GM12878 (cell line): ENCODE measurements at regions not wholly inside any gene's neighbourhood (a gene's known extent, or its start where the extent isn't known, plus 50 kb on each side); places are given as distances from the start of the nearest gene placed in this dataset.

Source experiments
- ATAC-seq: fragments of 200-7000 bp; cut with Tn5 transposase; 3 replicates; pipeline ENCODE4 v1.9.1; 2020; ENCODE audit warnings: mild to moderate bottlenecking, moderate library complexity
- BruUV-seq: library from RNA; stranded (reverse); fragments of 400-500 nt; replicated peaks from 2 replicates; lab custom pipeline; 2021; lab: Mats Ljungman, UMichigan
- CTCF ChIA-PET: fragments of 300-600 bp; sonication (Branson Sonifier 250); formaldehyde crosslinking; extraction: SDS; loops from one replicate; lab custom pipeline; 2021; ENCODE audit warnings: inconsistent platforms; lab: Yijun Ruan, JAX
- POLR2A ChIA-PET: fragments of 350-600 bp; formaldehyde crosslinking; extraction: SDS; loops from one replicate; lab custom pipeline; 2021; ENCODE audit warnings: inconsistent platforms; lab: Charles Lee
- RAD21 ChIA-PET: fragments of 300-600 bp; sonication (Branson Sonifier 250); formaldehyde crosslinking; loops from one replicate; lab custom pipeline; 2023; ENCODE audit warnings: antibody characterized with exemption; ENCODE audit not compliant: unreplicated experiment; lab: Charles Lee
- SMC1A ChIA-PET: fragments of 300-600 bp; sonication (Branson Sonifier 250); formaldehyde crosslinking; loops from one replicate; lab custom pipeline; 2023; ENCODE audit not compliant: unreplicated experiment, uncharacterized antibody; lab: Charles Lee
- DNase-seq: peaks from one replicate; pipeline ENCODE4 v3.0.0-alpha.2; 2011; ENCODE audit warnings: low read depth, low spot score
- FAIRE-seq: peaks from 3 replicates; lab custom pipeline; 2011; peaks lifted over from hg19 to GRCh38; lab: Jason Lieb, UNC
- H2AFZ ChIP-seq: 2 replicates; pipeline ENCODE4 v1.6.0; 2011; ENCODE audit warnings: low read depth, low read length, control low read depth; ENCODE audit not compliant: control insufficient read depth
- H3K27ac ChIP-seq: 2 replicates; pipeline ENCODE4 v1.5.1; 2011; ENCODE audit warnings: control low read depth; ENCODE audit not compliant: control insufficient read depth, insufficient read depth
- H3K27me3 ChIP-seq, 2 experiments: replicated peaks in 1 of 2; 2 replicates each; pipeline versions ENCODE4 v1.6.0 to v1.6.1; 2011; ENCODE audit warnings: low read length in 1 of 2; ENCODE audit not compliant: control insufficient read depth in 2 of 2, insufficient read depth in 2 of 2
- H3K36me3 ChIP-seq, 2 experiments: 2 replicates each; pipeline ENCODE4 v1.5.1; 2011; ENCODE audit warnings: low read length in 1 of 2; ENCODE audit not compliant: control insufficient read depth in 2 of 2, insufficient read depth in 2 of 2
- H3K4me1 ChIP-seq: 2 replicates; pipeline ENCODE4 v1.6.1; 2011; ENCODE audit warnings: mild to moderate bottlenecking, low read length, moderate library complexity, mixed read lengths; ENCODE audit not compliant: control insufficient read depth, insufficient read depth
- H3K4me2 ChIP-seq: 2 replicates; pipeline ENCODE4 v1.6.0; 2011; ENCODE audit warnings: control low read depth; ENCODE audit not compliant: control insufficient read depth, insufficient read depth
- H3K4me3 ChIP-seq: fragments of 200-600 bp; sonication (generic); 2 replicates; pipeline ENCODE4 v1.5.1; 2016
- H3K79me2 ChIP-seq: 2 replicates; pipeline ENCODE4 v1.6.0; 2011; ENCODE audit warnings: low read length; ENCODE audit not compliant: control insufficient read depth, insufficient read depth
- H3K9ac ChIP-seq: 2 replicates; pipeline ENCODE4 v1.8.0; 2011; ENCODE audit warnings: low read length, control low read depth, mixed read lengths; ENCODE audit not compliant: control insufficient read depth, insufficient read depth
- H3K9me3 ChIP-seq: replicated peaks from 3 replicates; pipeline ENCODE4 v1.5.1; 2011; ENCODE audit warnings: mild to moderate bottlenecking, low read length; ENCODE audit not compliant: control insufficient read depth, insufficient read depth
- H4K20me1 ChIP-seq: 2 replicates; pipeline ENCODE4 v1.6.0; 2011; ENCODE audit not compliant: control insufficient read depth, insufficient read depth
- BACH1 ChIP-seq: fragments of 450-650 bp; IDR thresholded peaks from 2 replicates; pipeline ENCODE4 v1.6.1; 2017; ENCODE audit warnings: mild to moderate bottlenecking, borderline replicate concordance
- CEBPB ChIP-seq, 2 experiments: fragments of 150-350 bp in 1 of 2; IDR thresholded peaks; 2 replicates each; pipeline ENCODE4 v1.6.1; 2012 to 2014; ENCODE audit warnings: low read depth in 2 of 2, low read length in 2 of 2, borderline replicate concordance in 1 of 2, inconsistent platforms in 1 of 2
- ESRRA ChIP-seq: IDR thresholded peaks from 2 replicates; pipeline ENCODE4 v1.6.1; 2012; ENCODE audit warnings: mild to moderate bottlenecking, low read length, improper control_type of control experiment
- IKZF2 ChIP-seq, 2 experiments: fragments of 450-650 bp; IDR thresholded peaks; 2 replicates each; pipeline ENCODE4 v1.6.1; 2017; ENCODE audit warnings: mild to moderate bottlenecking in 2 of 2, moderate library complexity in 2 of 2
- JUNB ChIP-seq: IDR thresholded peaks from 2 replicates; pipeline ENCODE4 v1.6.1; 2016; ENCODE audit warnings: antibody characterized with exemption, mild to moderate bottlenecking
- MEF2B ChIP-seq: fragments of 450-650 bp; IDR thresholded peaks from 2 replicates; pipeline ENCODE4 v1.6.1; 2018; ENCODE audit warnings: mild to moderate bottlenecking, moderate library complexity; ENCODE audit not compliant: partially characterized antibody, poor library complexity, severe bottlenecking
- PAX8 ChIP-seq: fragments of 450-650 bp; IDR thresholded peaks from 2 replicates; pipeline ENCODE4 v1.6.1; 2017; ENCODE audit warnings: mild to moderate bottlenecking, moderate library complexity
- POU2F2 ChIP-seq: IDR thresholded peaks from 3 replicates; pipeline ENCODE4 v1.6.1; 2011; ENCODE audit warnings: low read depth, mild to moderate bottlenecking, low read length, borderline replicate concordance
- SIN3A ChIP-seq: IDR thresholded peaks from 2 replicates; pipeline ENCODE4 v1.6.1; 2012; ENCODE audit warnings: low read depth, low read length, improper control_type of control experiment
- TAF1 ChIP-seq: IDR thresholded peaks from 2 replicates; pipeline ENCODE4 v1.6.1; 2011; ENCODE audit warnings: mild to moderate bottlenecking, low read depth, low read length, borderline replicate concordance
- TBL1XR1 ChIP-seq: IDR thresholded peaks from 2 replicates; pipeline ENCODE4 v1.6.1; 2012; ENCODE audit warnings: low read depth, low read length, improper control_type of control experiment
- ZNF274 ChIP-seq: IDR thresholded peaks from one replicate; pipeline ENCODE4 v1.8.0; 2011; ENCODE audit not compliant: insufficient read length, insufficient read depth
- WGBS: methylation state at CpG from one replicate; pipeline ENCODE4 v1.1.6; 2016; ENCODE audit warnings: low lambda C conversion rate; ENCODE audit not compliant: insufficient replicate concordance, insufficient coverage; ENCODE audit errors: missing lambda C conversion rate; 5-methylcytosine and 5-hydroxymethylcytosine counted together
- in situ Hi-C: fragments of 300-500 bp; cut with MboI; formaldehyde crosslinking; loops from 9 replicates; pipeline ENCODE4 v1.14.3; 2018; ENCODE audit warnings: mixed read lengths
- intact Hi-C: fragments of 100-400 bp; cut with micrococcal nuclease; formaldehyde crosslinking; loops from one replicate; pipeline ENCODE4 v1.14.2; 2022; ENCODE audit not compliant: unreplicated experiment
- TF ChIP-seq, protein P1 (sequence below): fragments of 450-650 bp; IDR thresholded peaks from 2 replicates; pipeline ENCODE4 v1.6.1; 2017; ENCODE audit warnings: mild to moderate bottlenecking, low read depth, inconsistent platforms; ENCODE audit not compliant: poor library complexity, severe bottlenecking
- TF ChIP-seq, protein P2 (sequence below): fragments of 450-650 bp; IDR thresholded peaks from 2 replicates; pipeline ENCODE4 v1.6.1; 2014; ENCODE audit warnings: mild to moderate bottlenecking
- TF ChIP-seq, protein P3 (sequence below): fragments of 450-650 bp; IDR thresholded peaks from 2 replicates; pipeline ENCODE4 v1.6.1; 2017; ENCODE audit warnings: low read depth, mild to moderate bottlenecking, moderate library complexity
- TF ChIP-seq, protein P4 (sequence below): IDR thresholded peaks from 2 replicates; pipeline ENCODE4 v1.6.1; 2012; ENCODE audit warnings: mild to moderate bottlenecking, low read depth, low read length

DNA sequence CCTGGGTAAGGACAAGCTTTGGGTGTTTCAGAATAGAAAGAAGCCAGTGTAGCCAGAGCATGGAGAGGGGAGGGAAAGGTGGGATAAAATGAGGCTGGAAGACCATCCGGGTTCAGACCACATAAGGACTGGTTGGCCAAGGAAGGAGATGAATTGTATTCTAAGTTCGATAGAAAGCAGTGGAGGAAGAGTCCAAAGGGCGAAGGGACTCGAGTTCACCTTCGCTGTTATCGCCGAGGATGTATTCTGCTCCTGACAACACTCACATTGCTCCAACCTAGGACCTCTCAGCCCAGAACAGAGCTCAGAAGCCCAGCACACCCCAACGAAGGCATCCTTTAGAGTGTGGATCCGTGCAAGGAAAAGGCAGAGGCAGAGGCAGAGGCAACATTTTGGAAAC is 133.1 kb upstream of the EPB41L4A start:
- no peaks in the 10 kb centered on the region for H3K9me3 ChIP-seq
- no peak overlapping the region for H3K9ac ChIP-seq
- DNase-seq (no peak), FAIRE-seq (no peak), ATAC-seq (no peak)
- no peak overlapping the region for H3K27ac ChIP-seq
- ChIA-PET CTCF (interaction anchor here (0.7 to 11.9 kb wide), 21 partner anchors 19 to 416 kb away, joined by 3 to 216 read pairs (median 5); partner anchors contain the start of gene SRP19), POLR2A (interaction anchor here (1.4 kb wide), 1 partner anchor 41 kb away, joined by 3 read pairs; no protein-coding TSS in a partner anchor), RAD21 (interaction anchor here (1.5 to 3.5 kb wide), 6 partner anchors 54 to 1053 kb away, joined by 3 to 39 read pairs (median 7); no protein-coding TSS in a partner anchor), SMC1A (interaction anchor here (0.8 to 9.2 kb wide), 16 partner anchors 14 to 377 kb away, joined by 3 to 147 read pairs (median 5); no protein-coding TSS in a partner anchor)
- 70% methylated on average over 9 of the region's 9 CpGs for WGBS
- H3K4me1 ChIP-seq: no peaks in the 10 kb centered on the region
- intact Hi-C loops: loop anchor here (1.0 to 10.0 kb wide), 3 partner anchors 53 to 1053 kb away; no protein-coding TSS in a partner anchor
- H3K79me2 ChIP-seq: no peaks in the 10 kb centered on the region
- BruUV-seq: no TSS peak
- no peaks in the 10 kb centered on the region for H4K20me1 ChIP-seq
- no peak overlapping the region for H3K4me2 ChIP-seq
- H3K4me3 ChIP-seq: no peak overlapping the region
- in situ Hi-C loops: loop anchor here (5.0 to 10.0 kb wide), 2 partner anchors 205 to 1053 kb away; no protein-coding TSS in a partner anchor
- no peak overlapping the region for H2AFZ ChIP-seq
- H3K27me3 ChIP-seq: no peaks in the 10 kb centered on the region; a peak in 1 of 4 replicates
- H3K36me3 ChIP-seq: no peaks in the 10 kb centered on the region
- TF ChIP-seq, protein P1, sequence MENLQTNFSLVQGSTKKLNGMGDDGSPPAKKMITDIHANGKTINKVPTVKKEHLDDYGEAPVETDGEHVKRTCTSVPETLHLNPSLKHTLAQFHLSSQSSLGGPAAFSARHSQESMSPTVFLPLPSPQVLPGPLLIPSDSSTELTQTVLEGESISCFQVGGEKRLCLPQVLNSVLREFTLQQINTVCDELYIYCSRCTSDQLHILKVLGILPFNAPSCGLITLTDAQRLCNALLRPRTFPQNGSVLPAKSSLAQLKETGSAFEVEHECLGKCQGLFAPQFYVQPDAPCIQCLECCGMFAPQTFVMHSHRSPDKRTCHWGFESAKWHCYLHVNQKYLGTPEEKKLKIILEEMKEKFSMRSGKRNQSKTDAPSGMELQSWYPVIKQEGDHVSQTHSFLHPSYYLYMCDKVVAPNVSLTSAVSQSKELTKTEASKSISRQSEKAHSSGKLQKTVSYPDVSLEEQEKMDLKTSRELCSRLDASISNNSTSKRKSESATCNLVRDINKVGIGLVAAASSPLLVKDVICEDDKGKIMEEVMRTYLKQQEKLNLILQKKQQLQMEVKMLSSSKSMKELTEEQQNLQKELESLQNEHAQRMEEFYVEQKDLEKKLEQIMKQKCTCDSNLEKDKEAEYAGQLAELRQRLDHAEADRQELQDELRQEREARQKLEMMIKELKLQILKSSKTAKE: no peak
- no peak for TF ChIP-seq SIN3A
- TF ChIP-seq, protein P2, sequence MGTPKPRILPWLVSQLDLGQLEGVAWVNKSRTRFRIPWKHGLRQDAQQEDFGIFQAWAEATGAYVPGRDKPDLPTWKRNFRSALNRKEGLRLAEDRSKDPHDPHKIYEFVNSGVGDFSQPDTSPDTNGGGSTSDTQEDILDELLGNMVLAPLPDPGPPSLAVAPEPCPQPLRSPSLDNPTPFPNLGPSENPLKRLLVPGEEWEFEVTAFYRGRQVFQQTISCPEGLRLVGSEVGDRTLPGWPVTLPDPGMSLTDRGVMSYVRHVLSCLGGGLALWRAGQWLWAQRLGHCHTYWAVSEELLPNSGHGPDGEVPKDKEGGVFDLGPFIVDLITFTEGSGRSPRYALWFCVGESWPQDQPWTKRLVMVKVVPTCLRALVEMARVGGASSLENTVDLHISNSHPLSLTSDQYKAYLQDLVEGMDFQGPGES: no peak
- TF ChIP-seq ESRRA: no peak
- no peak for TF ChIP-seq MEF2B
- no peak for TF ChIP-seq ZNF274
- no peak for TF ChIP-seq JUNB
- no peak for TF ChIP-seq POU2F2
- TF ChIP-seq, protein P3, sequence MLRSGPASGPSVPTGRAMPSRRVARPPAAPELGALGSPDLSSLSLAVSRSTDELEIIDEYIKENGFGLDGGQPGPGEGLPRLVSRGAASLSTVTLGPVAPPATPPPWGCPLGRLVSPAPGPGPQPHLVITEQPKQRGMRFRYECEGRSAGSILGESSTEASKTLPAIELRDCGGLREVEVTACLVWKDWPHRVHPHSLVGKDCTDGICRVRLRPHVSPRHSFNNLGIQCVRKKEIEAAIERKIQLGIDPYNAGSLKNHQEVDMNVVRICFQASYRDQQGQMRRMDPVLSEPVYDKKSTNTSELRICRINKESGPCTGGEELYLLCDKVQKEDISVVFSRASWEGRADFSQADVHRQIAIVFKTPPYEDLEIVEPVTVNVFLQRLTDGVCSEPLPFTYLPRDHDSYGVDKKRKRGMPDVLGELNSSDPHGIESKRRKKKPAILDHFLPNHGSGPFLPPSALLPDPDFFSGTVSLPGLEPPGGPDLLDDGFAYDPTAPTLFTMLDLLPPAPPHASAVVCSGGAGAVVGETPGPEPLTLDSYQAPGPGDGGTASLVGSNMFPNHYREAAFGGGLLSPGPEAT: no peak
- no peak for TF ChIP-seq TAF1
- no peak for TF ChIP-seq CEBPB (IDR thresholded peaks at IDR 0.05; ENCODE audit: borderline replicate concordance in 1 of 2, low read depth in 2 of 2, low read length in 2 of 2)
- TF ChIP-seq PAX8: no peak
- TF ChIP-seq, protein P4, sequence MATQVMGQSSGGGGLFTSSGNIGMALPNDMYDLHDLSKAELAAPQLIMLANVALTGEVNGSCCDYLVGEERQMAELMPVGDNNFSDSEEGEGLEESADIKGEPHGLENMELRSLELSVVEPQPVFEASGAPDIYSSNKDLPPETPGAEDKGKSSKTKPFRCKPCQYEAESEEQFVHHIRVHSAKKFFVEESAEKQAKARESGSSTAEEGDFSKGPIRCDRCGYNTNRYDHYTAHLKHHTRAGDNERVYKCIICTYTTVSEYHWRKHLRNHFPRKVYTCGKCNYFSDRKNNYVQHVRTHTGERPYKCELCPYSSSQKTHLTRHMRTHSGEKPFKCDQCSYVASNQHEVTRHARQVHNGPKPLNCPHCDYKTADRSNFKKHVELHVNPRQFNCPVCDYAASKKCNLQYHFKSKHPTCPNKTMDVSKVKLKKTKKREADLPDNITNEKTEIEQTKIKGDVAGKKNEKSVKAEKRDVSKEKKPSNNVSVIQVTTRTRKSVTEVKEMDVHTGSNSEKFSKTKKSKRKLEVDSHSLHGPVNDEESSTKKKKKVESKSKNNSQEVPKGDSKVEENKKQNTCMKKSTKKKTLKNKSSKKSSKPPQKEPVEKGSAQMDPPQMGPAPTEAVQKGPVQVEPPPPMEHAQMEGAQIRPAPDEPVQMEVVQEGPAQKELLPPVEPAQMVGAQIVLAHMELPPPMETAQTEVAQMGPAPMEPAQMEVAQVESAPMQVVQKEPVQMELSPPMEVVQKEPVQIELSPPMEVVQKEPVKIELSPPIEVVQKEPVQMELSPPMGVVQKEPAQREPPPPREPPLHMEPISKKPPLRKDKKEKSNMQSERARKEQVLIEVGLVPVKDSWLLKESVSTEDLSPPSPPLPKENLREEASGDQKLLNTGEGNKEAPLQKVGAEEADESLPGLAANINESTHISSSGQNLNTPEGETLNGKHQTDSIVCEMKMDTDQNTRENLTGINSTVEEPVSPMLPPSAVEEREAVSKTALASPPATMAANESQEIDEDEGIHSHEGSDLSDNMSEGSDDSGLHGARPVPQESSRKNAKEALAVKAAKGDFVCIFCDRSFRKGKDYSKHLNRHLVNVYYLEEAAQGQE: no peak
- no peak for TF ChIP-seq TBL1XR1
- TF ChIP-seq IKZF2 (IDR thresholded peaks at IDR 0.05): no peak
- no peak for TF ChIP-seq BACH1
